OCI-LY3 (cell line): ENCODE measurements at regions not wholly inside any gene's neighbourhood (a gene's known extent, or its start where the extent isn't known, plus 50 kb on each side); places are given as distances from the start of the nearest gene placed in this dataset.

Experiments used
- EZH2phosphoT487 ChIP-seq: fragments of 200-600 bp; shearing (Covaris generic); IDR thresholded peaks from 2 replicates; pipeline ENCODE4 v1.6.1; 2018; ENCODE audit warnings: antibody characterized with exemption, mixed run types, low read depth
- TF ChIP-seq, protein P1 (sequence below): fragments of 200-600, 300-600 bp; sonication (generic); IDR thresholded peaks from 2 replicates; pipeline ENCODE4 v1.5.1; 2014; ENCODE audit warnings: antibody characterized with exemption, low read length, low read depth

- TF ChIP-seq, protein P1, sequence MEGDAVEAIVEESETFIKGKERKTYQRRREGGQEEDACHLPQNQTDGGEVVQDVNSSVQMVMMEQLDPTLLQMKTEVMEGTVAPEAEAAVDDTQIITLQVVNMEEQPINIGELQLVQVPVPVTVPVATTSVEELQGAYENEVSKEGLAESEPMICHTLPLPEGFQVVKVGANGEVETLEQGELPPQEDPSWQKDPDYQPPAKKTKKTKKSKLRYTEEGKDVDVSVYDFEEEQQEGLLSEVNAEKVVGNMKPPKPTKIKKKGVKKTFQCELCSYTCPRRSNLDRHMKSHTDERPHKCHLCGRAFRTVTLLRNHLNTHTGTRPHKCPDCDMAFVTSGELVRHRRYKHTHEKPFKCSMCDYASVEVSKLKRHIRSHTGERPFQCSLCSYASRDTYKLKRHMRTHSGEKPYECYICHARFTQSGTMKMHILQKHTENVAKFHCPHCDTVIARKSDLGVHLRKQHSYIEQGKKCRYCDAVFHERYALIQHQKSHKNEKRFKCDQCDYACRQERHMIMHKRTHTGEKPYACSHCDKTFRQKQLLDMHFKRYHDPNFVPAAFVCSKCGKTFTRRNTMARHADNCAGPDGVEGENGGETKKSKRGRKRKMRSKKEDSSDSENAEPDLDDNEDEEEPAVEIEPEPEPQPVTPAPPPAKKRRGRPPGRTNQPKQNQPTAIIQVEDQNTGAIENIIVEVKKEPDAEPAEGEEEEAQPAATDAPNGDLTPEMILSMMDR, result no peak
- no peak for TF ChIP-seq EZH2phosphoT487
These were observed 90.3 kb downstream of the TMEM168 start for GRCh38 chr7:112699725-112700513.
